Epithelial cell of esophagus (primary cell): ENCODE measurements at regions not wholly inside any gene's neighbourhood (a gene's known extent, or its start where the extent isn't known, plus 50 kb on each side); places are given as distances from the start of the nearest gene placed in this dataset.

Source experiments
- DNase-seq: peaks from one replicate; pipeline ENCODE4 v3.0.0; 2010; ENCODE audit warnings: low read depth
- H3K4me3 ChIP-seq: 2 replicates; pipeline ENCODE4 v1.5.1; 2011; ENCODE audit warnings: mild to moderate bottlenecking, low read length, control low read depth
- TF ChIP-seq, protein P1 (sequence below): IDR thresholded peaks from 2 replicates; pipeline ENCODE4 v1.5.1; 2011; ENCODE audit warnings: low read depth, mild to moderate bottlenecking, low read length, control low read depth, inconsistent platforms; ENCODE audit not compliant: insufficient read depth; ENCODE audit errors: missing control alignments

DNA sequence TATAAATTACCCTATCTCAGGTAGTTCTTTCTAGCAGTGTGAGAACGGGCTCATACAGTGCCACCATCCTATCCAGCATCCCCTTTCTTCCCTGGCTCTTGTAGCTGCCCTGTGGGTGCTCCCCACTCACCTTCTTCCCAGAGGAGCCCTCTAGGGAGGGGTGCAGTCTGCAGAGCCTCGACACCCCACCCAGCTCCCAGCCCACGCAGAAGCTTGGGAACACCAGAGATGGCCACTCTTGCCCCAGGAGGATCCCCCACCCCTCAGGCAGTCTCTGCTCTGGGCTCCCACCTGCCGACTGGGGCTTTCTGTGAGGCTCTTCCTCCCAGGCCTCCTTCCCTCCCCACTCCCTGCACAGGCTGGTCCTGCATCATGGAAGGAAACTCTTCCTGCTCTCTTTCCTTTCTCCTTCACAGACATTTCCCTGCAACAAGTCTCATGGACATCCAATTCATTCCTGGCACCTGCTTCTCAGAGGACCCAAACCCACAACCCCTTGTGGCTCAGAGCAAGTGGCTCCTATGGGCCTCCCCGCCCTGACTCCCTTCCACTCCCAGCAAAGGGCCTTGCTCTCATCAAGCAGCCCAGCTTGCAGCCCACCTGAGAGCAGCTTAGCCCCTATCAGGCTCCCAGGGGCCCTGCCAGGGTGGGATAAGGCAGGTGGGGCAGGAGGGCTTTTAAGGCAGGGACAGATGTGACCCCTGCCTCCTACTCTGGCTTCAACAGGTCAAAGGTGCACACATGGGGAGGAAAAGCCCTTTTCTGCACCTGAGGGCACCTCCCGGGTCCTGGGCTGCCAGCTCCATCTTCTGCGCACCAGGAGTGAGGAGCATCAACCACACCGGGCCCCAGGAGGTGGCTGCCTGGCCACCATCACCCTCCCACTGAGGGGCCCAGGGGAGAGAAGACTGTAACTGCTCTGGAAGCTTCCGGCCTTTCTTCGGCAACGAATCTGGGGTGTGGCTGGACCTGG, 263.8 kb upstream of the TNRC6C start:
- no peak overlapping the region for H3K4me3 ChIP-seq
- no peak for DNase-seq
- TF ChIP-seq, protein P1, sequence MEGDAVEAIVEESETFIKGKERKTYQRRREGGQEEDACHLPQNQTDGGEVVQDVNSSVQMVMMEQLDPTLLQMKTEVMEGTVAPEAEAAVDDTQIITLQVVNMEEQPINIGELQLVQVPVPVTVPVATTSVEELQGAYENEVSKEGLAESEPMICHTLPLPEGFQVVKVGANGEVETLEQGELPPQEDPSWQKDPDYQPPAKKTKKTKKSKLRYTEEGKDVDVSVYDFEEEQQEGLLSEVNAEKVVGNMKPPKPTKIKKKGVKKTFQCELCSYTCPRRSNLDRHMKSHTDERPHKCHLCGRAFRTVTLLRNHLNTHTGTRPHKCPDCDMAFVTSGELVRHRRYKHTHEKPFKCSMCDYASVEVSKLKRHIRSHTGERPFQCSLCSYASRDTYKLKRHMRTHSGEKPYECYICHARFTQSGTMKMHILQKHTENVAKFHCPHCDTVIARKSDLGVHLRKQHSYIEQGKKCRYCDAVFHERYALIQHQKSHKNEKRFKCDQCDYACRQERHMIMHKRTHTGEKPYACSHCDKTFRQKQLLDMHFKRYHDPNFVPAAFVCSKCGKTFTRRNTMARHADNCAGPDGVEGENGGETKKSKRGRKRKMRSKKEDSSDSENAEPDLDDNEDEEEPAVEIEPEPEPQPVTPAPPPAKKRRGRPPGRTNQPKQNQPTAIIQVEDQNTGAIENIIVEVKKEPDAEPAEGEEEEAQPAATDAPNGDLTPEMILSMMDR = no peak

DNA sequence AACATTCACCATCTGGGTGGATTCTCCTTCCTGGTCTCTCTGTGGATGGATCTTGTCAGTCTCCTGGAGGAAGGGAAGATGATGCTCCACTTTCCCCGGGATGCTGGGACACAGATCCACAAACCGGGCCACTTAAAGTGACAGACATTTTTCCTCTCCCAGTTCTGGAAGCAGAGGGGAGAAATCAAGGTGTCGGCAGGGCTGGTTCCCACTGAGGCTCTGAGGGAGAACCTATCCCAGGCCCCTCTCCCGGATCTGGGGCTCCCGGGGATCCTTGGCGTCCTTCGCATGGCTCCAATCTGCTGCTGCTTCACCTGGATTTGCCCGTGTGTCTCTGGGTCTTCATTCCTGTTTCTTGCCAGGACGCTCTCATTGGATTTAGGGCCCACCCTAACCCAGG, 263.1 kb upstream of the TNRC6C start:
- H3K4me3 ChIP-seq = no peak overlapping the region
- DNase-seq = no peak
- TF ChIP-seq, protein P1 = no peak

DNA sequence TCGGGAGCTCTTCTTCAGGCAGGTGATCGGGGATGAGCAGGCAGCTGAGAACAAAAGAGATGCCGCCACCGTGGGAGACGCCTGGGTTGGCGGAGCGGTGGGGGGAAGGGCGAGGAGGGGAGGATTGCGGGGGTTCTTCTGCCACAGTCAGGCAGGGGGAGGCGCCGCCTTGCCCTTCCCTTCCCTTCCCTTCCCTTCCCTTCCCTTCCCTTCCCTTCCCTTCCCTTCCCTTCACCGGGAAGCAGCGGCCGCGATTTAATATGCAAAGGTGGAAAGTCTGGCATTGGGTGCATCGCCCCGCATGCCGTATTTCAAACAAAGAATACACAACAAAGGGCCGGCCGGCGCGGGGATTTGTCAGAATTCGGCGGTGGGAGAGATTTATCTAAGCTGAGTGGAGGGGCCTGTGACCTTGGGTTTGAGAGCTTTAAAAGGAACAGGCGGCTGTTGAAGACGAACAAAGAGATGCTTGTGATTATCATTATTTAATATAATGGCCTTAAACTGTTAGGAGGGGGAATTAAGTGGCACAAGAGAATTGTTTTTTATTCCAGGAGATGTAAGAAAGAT, 262.3 kb upstream of the TNRC6C start:
- TF ChIP-seq, protein P1 = no peak
- H3K4me3 ChIP-seq = no peak overlapping the region
- no peak for DNase-seq

DNA sequence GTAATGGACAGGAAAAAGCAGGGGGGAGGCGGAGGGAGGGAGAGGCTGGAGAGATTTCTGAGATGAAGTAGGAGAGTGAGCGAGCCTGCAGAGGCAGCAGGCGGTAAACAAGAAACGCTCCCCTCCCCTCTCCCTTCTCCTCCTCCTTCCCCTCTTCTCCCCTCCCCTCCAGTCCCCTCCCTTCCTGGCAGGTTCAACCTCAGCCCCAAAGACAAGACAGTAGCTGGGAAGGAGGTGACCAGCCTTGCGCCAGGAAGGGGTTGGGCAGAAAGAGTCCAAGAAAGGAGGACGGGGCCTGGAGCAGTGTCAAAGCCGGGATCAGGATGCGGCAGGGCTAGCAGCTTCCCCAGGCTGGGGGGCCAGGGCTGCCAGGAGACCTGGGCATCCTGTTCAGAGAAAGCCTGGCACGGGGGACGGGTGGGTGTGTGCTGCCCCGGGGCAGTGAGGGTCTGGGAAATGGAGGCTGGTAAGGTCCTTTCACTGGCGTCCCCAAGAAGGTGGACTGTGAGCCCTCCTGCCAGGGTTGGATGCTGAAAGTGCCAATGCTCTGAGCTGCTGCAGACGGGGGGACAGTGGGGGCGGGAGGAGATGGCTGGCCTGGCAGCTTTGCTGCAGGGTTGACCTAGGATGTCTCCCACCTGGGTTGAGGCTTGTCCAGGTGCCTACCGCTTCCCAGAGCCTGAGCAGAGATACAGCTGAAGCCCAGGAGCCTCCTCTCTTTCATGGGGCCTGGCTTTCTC, 261.6 kb upstream of the TNRC6C start:
- DNase-seq = no peak
- TF ChIP-seq, protein P1 = no peak
- H3K4me3 ChIP-seq = no peak overlapping the region

DNA sequence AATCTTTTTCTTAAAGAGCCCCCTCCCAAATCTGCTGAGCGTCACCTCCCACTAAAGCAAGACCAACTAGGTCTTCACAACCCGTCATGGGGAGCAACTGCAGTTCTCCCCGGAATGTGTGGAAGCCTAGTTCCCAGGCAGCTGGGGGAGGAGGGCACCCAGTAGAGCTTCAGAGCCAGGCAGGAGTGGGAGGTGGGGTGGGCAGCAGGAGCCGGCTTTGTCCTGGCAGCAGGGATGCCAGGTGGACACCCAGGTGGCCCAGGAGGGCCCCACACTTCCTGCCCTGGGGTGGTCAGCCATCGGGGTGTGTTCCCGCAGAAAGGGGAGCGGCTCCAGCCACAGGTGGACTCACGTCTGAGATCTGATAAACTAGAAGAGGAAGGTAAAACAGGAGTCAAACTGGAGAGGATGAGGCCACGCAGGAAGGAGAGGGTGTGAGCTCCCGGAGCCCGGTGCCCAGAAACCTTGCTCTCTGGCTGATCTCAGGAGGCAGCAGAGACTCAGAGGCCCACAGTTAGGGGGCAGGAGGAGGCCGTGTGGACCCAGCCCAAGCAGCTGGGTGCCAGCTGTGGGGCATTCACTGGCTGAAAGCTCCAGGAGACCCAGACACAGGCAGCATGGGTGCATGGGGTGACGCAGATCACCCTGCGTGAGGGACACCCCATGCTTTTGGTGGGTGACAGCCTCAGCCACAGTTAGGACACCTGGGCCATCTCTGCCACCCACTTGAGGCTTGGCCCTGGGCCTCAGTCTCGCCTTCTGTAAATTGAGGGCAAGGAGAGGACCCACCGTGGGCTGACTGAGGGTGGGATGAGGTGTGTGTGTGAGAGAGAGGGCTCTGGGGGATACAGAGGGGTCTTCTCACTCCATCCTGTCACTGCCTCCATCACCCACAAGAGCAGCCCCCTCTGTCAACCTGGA, 260.8 kb upstream of the TNRC6C start:
- DNase-seq = no peak
- H3K4me3 ChIP-seq = no peak overlapping the region
- TF ChIP-seq, protein P1 = no peak
